ENCODE measurements at regions not wholly inside any gene's neighbourhood (a gene's known extent, or its start where the extent isn't known, plus 50 kb on each side); places are given as distances from the start of the nearest gene placed in this dataset.

DNA sequence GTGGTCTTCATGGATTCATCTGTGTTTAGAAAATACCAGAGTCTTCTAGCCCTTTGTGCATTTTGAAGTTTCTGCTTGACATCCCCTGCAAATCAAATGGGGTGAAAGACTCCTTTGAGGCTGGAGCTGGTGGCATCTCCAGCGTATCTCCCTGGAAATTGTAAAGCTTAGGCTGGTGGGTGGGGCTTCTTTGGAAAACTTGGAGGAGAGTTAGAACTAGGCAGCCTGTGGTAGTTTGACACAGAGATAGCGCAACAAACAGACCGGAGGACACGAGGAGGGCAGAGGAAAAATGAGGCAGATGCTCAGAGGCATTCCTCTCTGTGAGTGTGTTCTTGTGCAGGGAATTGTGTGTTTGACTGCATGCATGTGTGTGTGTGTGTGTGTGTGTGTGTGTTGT lies 116.3 kb downstream of the IRX5 start:
- Histone ChIP-seq H3K9me3 (ENCODE audit: control insufficient read depth, insufficient read depth, low read length) (no peaks in the 10 kb centered on the region), H2BK15ac (ENCODE audit: low read depth, low read length) (no peak overlapping the region), H2BK120ac (ENCODE audit: low read depth, low read length) (no peak overlapping the region), H2AFZ (replicated peaks; ENCODE audit: low read length, poor library complexity) (no peak overlapping the region), H3K4ac (ENCODE audit: low read depth, low read length) (no peak overlapping the region), H3K4me3 (ENCODE audit: insufficient read depth, low read depth, low read length) (no peak overlapping the region), H3K27ac (ENCODE audit: insufficient read depth, low read length) (no peak overlapping the region), H3K23ac (ENCODE audit: low read depth, low read length) (no peak overlapping the region), H3K27me3 (ENCODE audit: control insufficient read depth, insufficient read depth, low read length) (no peaks in the 10 kb centered on the region), H4K5ac (ENCODE audit: low read depth, low read length) (no peak overlapping the region), H2BK20ac (ENCODE audit: low read depth, low read length) (no peak overlapping the region), H3K18ac (ENCODE audit: low read depth, low read length) (no peak overlapping the region), H4K20me1 (ENCODE audit: insufficient read depth, low read length) (no peaks in the 10 kb centered on the region), H3K9me1 (ENCODE audit: insufficient read depth, low read length) (no peaks in the 10 kb centered on the region), H2BK5ac (ENCODE audit: low read depth, low read length, poor library complexity, severe bottlenecking) (no peak overlapping the region), H4K8ac (ENCODE audit: low read depth in 2 of 2, low read length in 2 of 2) (no peak overlapping the region), H3K56ac (ENCODE audit: extremely low read depth, insufficient read depth, low read length) (no peak overlapping the region), H3K14ac (replicated peaks; ENCODE audit: low read depth, low read length) (no peak overlapping the region), H3K36me3 (ENCODE audit: control insufficient read depth, insufficient read depth, low read length) (no peaks in the 10 kb centered on the region), H3K4me1 (ENCODE audit: control insufficient read depth, insufficient read depth, low read length) (no peaks in the 10 kb centered on the region), H3K79me1 (ENCODE audit: low read depth in 1 of 2, low read length in 2 of 2) (no peaks in the 10 kb centered on the region), H2AK5ac (ENCODE audit: low read depth, low read length) (no peak overlapping the region), H2AK9ac (replicated peaks; ENCODE audit: low read depth, low read length, poor library complexity) (no peak overlapping the region), H4K91ac (ENCODE audit: insufficient read depth, low read depth, low read length) (no peak overlapping the region), H3K4me2 (ENCODE audit: low read depth, low read length) (no peak overlapping the region), H3K9ac (ENCODE audit: low read depth, low read length) (no peak overlapping the region)
- TF ChIP-seq, protein P1, sequence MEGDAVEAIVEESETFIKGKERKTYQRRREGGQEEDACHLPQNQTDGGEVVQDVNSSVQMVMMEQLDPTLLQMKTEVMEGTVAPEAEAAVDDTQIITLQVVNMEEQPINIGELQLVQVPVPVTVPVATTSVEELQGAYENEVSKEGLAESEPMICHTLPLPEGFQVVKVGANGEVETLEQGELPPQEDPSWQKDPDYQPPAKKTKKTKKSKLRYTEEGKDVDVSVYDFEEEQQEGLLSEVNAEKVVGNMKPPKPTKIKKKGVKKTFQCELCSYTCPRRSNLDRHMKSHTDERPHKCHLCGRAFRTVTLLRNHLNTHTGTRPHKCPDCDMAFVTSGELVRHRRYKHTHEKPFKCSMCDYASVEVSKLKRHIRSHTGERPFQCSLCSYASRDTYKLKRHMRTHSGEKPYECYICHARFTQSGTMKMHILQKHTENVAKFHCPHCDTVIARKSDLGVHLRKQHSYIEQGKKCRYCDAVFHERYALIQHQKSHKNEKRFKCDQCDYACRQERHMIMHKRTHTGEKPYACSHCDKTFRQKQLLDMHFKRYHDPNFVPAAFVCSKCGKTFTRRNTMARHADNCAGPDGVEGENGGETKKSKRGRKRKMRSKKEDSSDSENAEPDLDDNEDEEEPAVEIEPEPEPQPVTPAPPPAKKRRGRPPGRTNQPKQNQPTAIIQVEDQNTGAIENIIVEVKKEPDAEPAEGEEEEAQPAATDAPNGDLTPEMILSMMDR (conservative IDR thresholded peaks at IDR 0.05; ENCODE audit: low read depth, low read length) = no peak
- TF ChIP-seq MXI1 (IDR thresholded peaks at IDR 0.05; ENCODE audit: borderline replicate concordance, low read depth, low read length) (no peak), NFE2L2 (IDR thresholded peaks at IDR 0.05; ENCODE audit: low read depth, low read length) (no peak), FOS (IDR thresholded peaks at IDR 0.05; ENCODE audit: low read depth, low read length) (no peak), RFX5 (IDR thresholded peaks at IDR 0.05; ENCODE audit: low read depth, low read length) (no peak), MAFK (IDR thresholded peaks at IDR 0.05; ENCODE audit: low read depth, low read length) (no peak), SMC3 (IDR thresholded peaks at IDR 0.05; ENCODE audit: low read depth, low read length) (no peak), RCOR1 (IDR thresholded peaks at IDR 0.05; ENCODE audit: insufficient replicate concordance, low read length) (no peak), MAZ (IDR thresholded peaks at IDR 0.05; ENCODE audit: borderline replicate concordance, low read depth, low read length) (no peak), CEBPB (IDR thresholded peaks at IDR 0.05; ENCODE audit: low read depth, low read length) (no peak), POLR2A (IDR thresholded peaks at IDR 0.05; ENCODE audit: low read depth, low read length) (no peak), BHLHE40 (IDR thresholded peaks at IDR 0.05; ENCODE audit: low read depth, low read length) (no peak)
- TF ChIP-seq, protein P2, sequence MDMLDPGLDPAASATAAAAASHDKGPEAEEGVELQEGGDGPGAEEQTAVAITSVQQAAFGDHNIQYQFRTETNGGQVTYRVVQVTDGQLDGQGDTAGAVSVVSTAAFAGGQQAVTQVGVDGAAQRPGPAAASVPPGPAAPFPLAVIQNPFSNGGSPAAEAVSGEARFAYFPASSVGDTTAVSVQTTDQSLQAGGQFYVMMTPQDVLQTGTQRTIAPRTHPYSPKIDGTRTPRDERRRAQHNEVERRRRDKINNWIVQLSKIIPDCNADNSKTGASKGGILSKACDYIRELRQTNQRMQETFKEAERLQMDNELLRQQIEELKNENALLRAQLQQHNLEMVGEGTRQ (IDR thresholded peaks at IDR 0.05; ENCODE audit: low read depth, low read length) = no peak
- no TSS peak for BruUV-seq (replicated peaks)
- WGBS, 2 experiments (ENCODE audit: extremely low coverage in 2 of 2, insufficient read length in 1 of 2) = 10% methylated on average over 2 of the region's 4 CpGs; no CpG with 5 or more reads in 1 of the 2 experiments
- in situ Hi-C loops (cut with MboI; ENCODE audit: low sequenced_read_pairs) = no loop called here
- dilution Hi-C loops (cut with HindIII; ENCODE audit: low sequenced_read_pairs, unreplicated experiment) = no loop called here
- no peak for DNase-seq
- intact Hi-C loops (cut with micrococcal nuclease) = no loop called here
- POLR2A ChIA-PET (ENCODE audit: unreplicated experiment) = no interaction called here
- CTCF ChIA-PET = no interaction called here
- ATAC-seq (ENCODE audit: low read depth) = no peak

All from IMR-90 (cell line).